GM12865 (cell line): ENCODE measurements at regions not wholly inside any gene's neighbourhood (a gene's known extent, or its start where the extent isn't known, plus 50 kb on each side); places are given as distances from the start of the nearest gene placed in this dataset.
"Not testable (repeated sequence)": the region's sequence is repeated elsewhere in the genome, so short reads cannot be mapped to it uniquely, and the experiment has no call there.

Source experiments
- DNase-seq: peaks from one replicate; pipeline ENCODE4 v3.0.0; 2010; ENCODE audit warnings: low read depth
- H3K4me3 ChIP-seq: 2 replicates; pipeline ENCODE4 v1.5.1; 2011; ENCODE audit warnings: mild to moderate bottlenecking, low read depth, low read length, control low read depth
- TF ChIP-seq, protein P1 (sequence below): IDR thresholded peaks from 2 replicates; pipeline ENCODE4 v1.5.1; 2011; ENCODE audit warnings: low read length, control low read depth, low read depth, inconsistent platforms; ENCODE audit not compliant: insufficient read depth; ENCODE audit errors: missing control alignments

- TF ChIP-seq, protein P1, sequence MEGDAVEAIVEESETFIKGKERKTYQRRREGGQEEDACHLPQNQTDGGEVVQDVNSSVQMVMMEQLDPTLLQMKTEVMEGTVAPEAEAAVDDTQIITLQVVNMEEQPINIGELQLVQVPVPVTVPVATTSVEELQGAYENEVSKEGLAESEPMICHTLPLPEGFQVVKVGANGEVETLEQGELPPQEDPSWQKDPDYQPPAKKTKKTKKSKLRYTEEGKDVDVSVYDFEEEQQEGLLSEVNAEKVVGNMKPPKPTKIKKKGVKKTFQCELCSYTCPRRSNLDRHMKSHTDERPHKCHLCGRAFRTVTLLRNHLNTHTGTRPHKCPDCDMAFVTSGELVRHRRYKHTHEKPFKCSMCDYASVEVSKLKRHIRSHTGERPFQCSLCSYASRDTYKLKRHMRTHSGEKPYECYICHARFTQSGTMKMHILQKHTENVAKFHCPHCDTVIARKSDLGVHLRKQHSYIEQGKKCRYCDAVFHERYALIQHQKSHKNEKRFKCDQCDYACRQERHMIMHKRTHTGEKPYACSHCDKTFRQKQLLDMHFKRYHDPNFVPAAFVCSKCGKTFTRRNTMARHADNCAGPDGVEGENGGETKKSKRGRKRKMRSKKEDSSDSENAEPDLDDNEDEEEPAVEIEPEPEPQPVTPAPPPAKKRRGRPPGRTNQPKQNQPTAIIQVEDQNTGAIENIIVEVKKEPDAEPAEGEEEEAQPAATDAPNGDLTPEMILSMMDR: no peak
- H3K4me3 ChIP-seq: no peak overlapping the region
- no peak for DNase-seq
Measured at GRCh38 chr12:93234641-93235040, 143.1 kb upstream of the NUDT4 start.

DNA sequence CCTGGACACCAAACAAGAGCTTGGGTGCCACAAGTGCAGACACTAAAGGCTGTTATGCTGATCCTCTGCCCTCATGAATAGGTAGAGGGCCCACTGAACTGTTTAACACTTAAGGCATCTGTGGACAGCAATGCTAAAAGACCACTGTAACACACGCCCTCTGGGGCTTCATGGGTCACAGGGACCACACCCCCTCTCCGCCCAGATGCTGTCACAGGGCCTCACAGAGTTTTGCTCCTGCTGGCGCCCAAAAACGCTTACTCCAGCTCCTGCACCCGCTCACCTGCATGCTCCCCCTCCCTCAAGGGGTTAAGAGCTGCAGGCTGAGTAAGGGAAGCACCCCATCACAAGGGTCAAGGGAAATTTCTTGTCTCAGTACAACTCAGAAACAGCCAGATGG, 141.8 kb upstream of the NUDT4 start:
- DNase-seq: no peak
- TF ChIP-seq, protein P1: no peak
- no peak overlapping the region for H3K4me3 ChIP-seq

DNA sequence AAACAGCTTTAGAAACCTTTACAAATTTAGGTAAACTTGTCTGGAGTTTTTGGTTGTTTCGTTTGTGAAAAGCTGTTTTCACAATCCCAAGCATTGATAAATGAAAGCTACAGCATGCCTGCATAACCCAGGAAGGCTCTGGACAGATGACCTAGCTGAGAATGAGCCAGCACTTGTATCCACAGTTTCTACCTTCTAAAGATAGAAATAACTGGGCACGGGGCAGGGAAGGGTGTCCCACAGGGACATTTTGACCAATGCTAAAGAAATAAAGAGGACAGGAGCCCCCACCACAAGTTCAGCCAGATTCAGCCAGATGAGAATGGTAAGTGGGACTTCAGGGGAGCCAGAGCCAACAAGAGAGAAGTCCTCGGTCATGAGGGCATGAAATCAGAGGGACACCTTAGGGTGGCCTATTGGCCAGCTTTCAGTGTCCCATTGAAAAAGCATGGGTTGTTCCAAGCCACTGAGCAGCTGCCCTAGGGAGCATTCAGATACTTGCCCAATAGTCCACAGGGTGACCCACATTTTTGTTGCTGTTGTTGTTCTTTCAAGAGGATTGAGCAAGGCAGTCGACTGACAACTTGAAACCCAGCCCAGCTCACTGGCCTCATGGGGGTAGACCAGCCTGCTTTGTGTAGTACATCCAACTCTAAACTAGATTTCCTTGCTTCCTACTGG, 140.3 kb upstream of the NUDT4 start:
- H3K4me3 ChIP-seq: no peak overlapping the region
- DNase-seq: no peak
- TF ChIP-seq, protein P1: no peak

DNA sequence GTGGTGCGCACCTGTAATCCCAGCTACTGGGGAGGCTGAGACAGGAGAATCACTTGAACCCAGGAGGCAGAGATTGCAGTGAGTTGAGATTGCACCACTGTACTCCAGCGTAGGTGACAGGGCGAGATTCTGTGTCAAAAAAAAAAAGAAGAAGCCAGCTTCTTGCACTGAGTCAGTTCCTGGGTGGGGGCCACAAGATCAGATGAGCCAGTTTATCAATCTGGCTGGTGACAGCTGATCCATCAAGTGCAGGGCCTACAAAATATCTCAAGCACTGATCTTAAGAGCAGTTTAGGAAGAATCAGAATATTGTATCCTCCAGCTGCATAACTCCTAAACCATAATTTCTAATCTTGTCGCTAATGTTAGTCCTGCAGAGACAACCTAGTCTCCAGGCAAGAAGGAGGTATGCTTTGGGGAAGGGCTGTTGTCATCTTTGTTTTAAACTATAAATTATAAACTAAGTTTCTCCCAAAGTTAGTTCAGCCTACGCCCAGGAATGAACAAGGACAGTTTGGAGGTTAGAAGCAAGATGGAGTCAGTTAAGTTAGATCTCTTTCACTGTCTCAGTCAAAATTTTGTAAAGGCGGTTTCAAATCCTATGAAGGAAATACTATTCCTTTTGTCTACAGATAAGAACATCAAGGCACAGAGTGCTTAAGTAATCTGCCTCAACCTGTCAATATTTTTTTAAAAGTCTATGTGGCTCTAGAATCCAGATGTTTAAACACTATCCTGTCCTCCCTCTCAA, 139.0 kb upstream of the NUDT4 start:
- not testable (repeated sequence) for H3K4me3 ChIP-seq, DNase-seq

- DNase-seq, H3K4me3 ChIP-seq: not testable (repeated sequence)
Measured at GRCh38 chr12:93239789-93240188, 137.9 kb upstream of the NUDT4 start.

DNA sequence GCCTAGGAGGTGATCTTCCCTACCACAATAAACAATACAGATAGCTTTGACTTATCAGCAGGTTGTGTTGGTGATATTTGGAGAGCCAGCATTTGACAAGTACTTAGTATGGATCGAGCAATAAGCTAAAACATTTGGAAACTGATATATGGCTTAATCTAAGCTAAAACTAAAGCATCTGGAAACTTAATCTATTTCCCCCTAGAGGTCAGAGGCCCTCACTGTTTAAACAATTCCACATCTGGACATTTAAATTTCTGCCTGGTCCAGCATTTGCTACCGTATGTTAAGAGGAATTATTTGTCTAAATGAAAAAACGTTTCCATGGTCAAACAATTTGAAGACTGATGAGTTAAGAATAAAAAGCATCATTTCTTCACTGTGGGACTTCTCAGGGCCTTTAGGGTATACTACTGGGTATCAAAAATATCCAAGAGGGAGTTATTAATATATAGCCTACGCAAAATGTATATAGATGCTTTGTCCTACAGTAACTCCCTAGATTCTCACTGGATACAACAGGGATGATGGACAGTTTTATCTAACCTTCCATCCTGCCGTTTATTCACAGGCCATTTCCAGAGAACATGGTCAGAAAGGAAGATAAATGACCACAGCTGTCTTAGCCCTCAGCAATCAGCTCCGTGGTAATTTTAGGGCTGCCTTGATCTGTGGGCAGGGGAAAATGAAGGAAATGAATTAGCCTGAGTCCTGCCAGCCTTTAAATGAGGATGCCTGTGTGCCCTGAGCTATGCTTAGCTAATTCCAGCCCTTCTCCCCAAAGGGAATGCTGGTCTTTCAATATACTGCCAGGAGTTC, 135.4 kb upstream of the NUDT4 start:
- DNase-seq: no peak
- TF ChIP-seq, protein P1: no peak
- H3K4me3 ChIP-seq: no peak overlapping the region

GRCh38 chr12:93243382-93243688, 134.4 kb upstream of the NUDT4 start:
- no peak overlapping the region for H3K4me3 ChIP-seq
- TF ChIP-seq, protein P1: no peak
- no peak for DNase-seq
